WTC11 (cell line): ENCODE measurements at regions not wholly inside any gene's neighbourhood (a gene's known extent, or its start where the extent isn't known, plus 50 kb on each side); places are given as distances from the start of the nearest gene placed in this dataset.
A peak's percentile ranks its signal among the peaks of the same experiment; 100 is the strongest.

Experiments used
- ATAC-seq: fragments of 200-7000 bp; cut with Tn5 transposase; 2 replicates; pipeline ENCODE4 v1.10.0; 2021; ENCODE audit warnings: mild to moderate bottlenecking, moderate library complexity
- CTCF ChIA-PET: fragments of 300-600 bp; sonication (Branson Sonifier 250); formaldehyde crosslinking; loops from one replicate; lab custom pipeline; 2021; ENCODE audit warnings: antibody characterized with exemption; lab: Charles Lee
- POLR2A ChIA-PET: fragments of 350-600 bp; sonication (Branson Sonifier 250); formaldehyde crosslinking; loops from one replicate; lab custom pipeline; 2021; ENCODE audit warnings: antibody characterized with exemption; lab: Charles Lee
- DNase-seq: peaks from one replicate; pipeline ENCODE4 v3.0.0; 2021; ENCODE audit warnings: low spot score
- H3K27ac Mint-ChIP-seq: 2 replicates; pipeline ENCODE4 v1.8.0; 2021; ENCODE audit warnings: mixed read lengths
- H3K27me3 Mint-ChIP-seq: 2 replicates; pipeline ENCODE4 v1.8.0; 2021; ENCODE audit warnings: low read depth, mild to moderate bottlenecking, moderate library complexity, mixed read lengths
- H3K36me3 Mint-ChIP-seq: 2 replicates; pipeline ENCODE4 v1.8.0; 2021; ENCODE audit warnings: mixed read lengths
- H3K4me1 Mint-ChIP-seq: 2 replicates; pipeline ENCODE4 v1.8.0; 2022; ENCODE audit warnings: mixed read lengths
- H3K4me3 Mint-ChIP-seq: 2 replicates; pipeline ENCODE4 v1.8.0; 2021; ENCODE audit warnings: mild to moderate bottlenecking, moderate library complexity, mixed read lengths
- H3K9me3 Mint-ChIP-seq: 2 replicates; pipeline ENCODE4 v1.8.0; 2021; ENCODE audit warnings: mixed read lengths
- EMX1 ChIP-seq: fragments of 250-450 bp; sonication (Bioruptor Pico); IDR thresholded peaks from 2 replicates; pipeline ENCODE4 v1.8.0; 2021; ENCODE audit warnings: mild to moderate bottlenecking
- ESRRA ChIP-seq: sonication (generic); formaldehyde crosslinking; IDR thresholded peaks from 2 replicates; pipeline ENCODE4 v1.8.1; 2022; ENCODE audit warnings: mild to moderate bottlenecking, missing genetic modification reagents, borderline replicate concordance
- FOXJ3 ChIP-seq: sonication (generic); formaldehyde crosslinking; IDR thresholded peaks from 2 replicates; pipeline ENCODE4 v1.9.0; 2021; ENCODE audit warnings: missing genetic modification reagents, mild to moderate bottlenecking, borderline replicate concordance
- FOXK1 ChIP-seq: sonication (generic); formaldehyde crosslinking; IDR thresholded peaks from 2 replicates; pipeline ENCODE4 v1.8.0; 2022; ENCODE audit warnings: mild to moderate bottlenecking, moderate library complexity, missing genetic modification reagents
- FOXP1 ChIP-seq: sonication (generic); formaldehyde crosslinking; IDR thresholded peaks from 2 replicates; pipeline ENCODE4 v1.8.0; 2022; ENCODE audit warnings: missing genetic modification reagents, mild to moderate bottlenecking, moderate library complexity, borderline replicate concordance
- HMGA2 ChIP-seq: fragments of 250-450 bp; sonication (Bioruptor Pico); IDR thresholded peaks from 2 replicates; pipeline ENCODE4 v1.4.0; 2021; ENCODE audit warnings: mild to moderate bottlenecking, moderate library complexity
- IRF2 ChIP-seq: sonication (generic); formaldehyde crosslinking; IDR thresholded peaks from 2 replicates; pipeline ENCODE4 v1.8.0; 2022; ENCODE audit warnings: low read depth, missing genetic modification reagents, borderline replicate concordance
- NR2C2 ChIP-seq: sonication (generic); formaldehyde crosslinking; IDR thresholded peaks from 2 replicates; pipeline ENCODE4 v1.8.0; 2022; ENCODE audit warnings: mild to moderate bottlenecking, missing genetic modification reagents
- ZBTB21 ChIP-seq: sonication (generic); formaldehyde crosslinking; IDR thresholded peaks from 2 replicates; pipeline ENCODE4 v1.8.1; 2023; ENCODE audit warnings: mild to moderate bottlenecking, missing genetic modification reagents, borderline replicate concordance
- ZNF219 ChIP-seq: sonication (generic); formaldehyde crosslinking; IDR thresholded peaks from 2 replicates; pipeline ENCODE4 v1.8.0; 2023; ENCODE audit warnings: missing genetic modification reagents, mild to moderate bottlenecking, borderline replicate concordance
- ZNF317 ChIP-seq: sonication (generic); formaldehyde crosslinking; IDR thresholded peaks from 2 replicates; pipeline ENCODE4 v1.8.1; 2023; ENCODE audit warnings: low read depth, mild to moderate bottlenecking, moderate library complexity, missing genetic modification reagents, borderline replicate concordance
- ZNF416 ChIP-seq: fragments of 250-450 bp; sonication (Bioruptor Pico); IDR thresholded peaks from 2 replicates; pipeline ENCODE4 v1.9.0; 2021; ENCODE audit warnings: mild to moderate bottlenecking, inconsistent platforms
- TF ChIP-seq, protein P1 (sequence below): sonication (generic); formaldehyde crosslinking; IDR thresholded peaks from 2 replicates; pipeline ENCODE4 v1.8.1; 2023; ENCODE audit warnings: mild to moderate bottlenecking, moderate library complexity, missing genetic modification reagents
- TF ChIP-seq, protein P2 (sequence below): sonication (generic); formaldehyde crosslinking; conservative IDR thresholded peaks from 2 replicates; pipeline ENCODE4 v1.8.1; 2023; ENCODE audit warnings: mild to moderate bottlenecking, low read depth, missing genetic modification reagents, moderate library complexity
- TF ChIP-seq, protein P3 (sequence below): fragments of 250-450 bp; sonication (Bioruptor Pico); IDR thresholded peaks from 2 replicates; pipeline ENCODE4 v2.1.2; 2022; ENCODE audit warnings: mild to moderate bottlenecking, moderate library complexity

DNA sequence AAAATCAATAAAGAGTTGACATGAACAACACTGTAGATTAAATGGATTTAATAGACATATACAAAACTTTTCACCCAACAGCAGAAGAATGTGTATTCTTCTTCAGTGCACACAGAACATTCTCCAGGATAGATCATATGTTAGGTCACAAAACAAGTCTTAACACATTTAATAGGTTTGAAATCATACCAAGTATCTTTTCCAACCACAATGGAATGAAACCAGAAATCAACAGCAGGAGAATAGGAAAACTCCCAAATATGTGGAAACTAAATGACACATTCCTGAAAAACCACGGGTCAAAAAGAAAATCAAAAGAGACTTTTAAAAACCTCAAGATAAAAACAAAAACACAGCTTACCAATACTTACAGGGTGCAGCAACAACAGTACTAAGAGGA is 790.1 kb upstream of the ZNF608 start:
- no peak for TF ChIP-seq ESRRA (CRISPR knock-in tag)
- no peak for TF ChIP-seq IRF2 (CRISPR knock-in tag)
- TF ChIP-seq, protein P1, sequence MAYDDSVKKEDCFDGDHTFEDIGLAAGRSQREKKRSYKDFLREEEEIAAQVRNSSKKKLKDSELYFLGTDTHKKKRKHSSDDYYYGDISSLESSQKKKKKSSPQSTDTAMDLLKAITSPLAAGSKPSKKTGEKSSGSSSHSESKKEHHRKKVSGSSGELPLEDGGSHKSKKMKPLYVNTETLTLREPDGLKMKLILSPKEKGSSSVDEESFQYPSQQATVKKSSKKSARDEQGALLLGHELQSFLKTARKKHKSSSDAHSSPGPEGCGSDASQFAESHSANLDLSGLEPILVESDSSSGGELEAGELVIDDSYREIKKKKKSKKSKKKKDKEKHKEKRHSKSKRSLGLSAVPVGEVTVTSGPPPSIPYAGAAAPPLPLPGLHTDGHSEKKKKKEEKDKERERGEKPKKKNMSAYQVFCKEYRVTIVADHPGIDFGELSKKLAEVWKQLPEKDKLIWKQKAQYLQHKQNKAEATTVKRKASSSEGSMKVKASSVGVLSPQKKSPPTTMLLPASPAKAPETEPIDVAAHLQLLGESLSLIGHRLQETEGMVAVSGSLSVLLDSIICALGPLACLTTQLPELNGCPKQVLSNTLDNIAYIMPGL (CRISPR knock-in tag), result no peak
- no peak for TF ChIP-seq FOXJ3 (CRISPR knock-in tag)
- TF ChIP-seq FOXP1 (CRISPR knock-in tag), result no peak
- no peak overlapping the region for H3K4me3 Mint-ChIP-seq
- DNase-seq, result no peak
- H3K4me1 Mint-ChIP-seq, result peaks cover 7% of the 10 kb centered on the region; the same call in 1 of the 2 replicates
- H3K9me3 Mint-ChIP-seq, result peaks cover 31% of the 10 kb centered on the region
- no peak for ATAC-seq
- CTCF ChIA-PET, result no interaction called here
- POLR2A ChIA-PET, result no interaction called here
- no peak overlapping the region for H3K27ac Mint-ChIP-seq
- H3K27me3 Mint-ChIP-seq, result no peaks in the 10 kb centered on the region
- H3K36me3 Mint-ChIP-seq, result peaks cover 35% of the 10 kb centered on the region

DNA sequence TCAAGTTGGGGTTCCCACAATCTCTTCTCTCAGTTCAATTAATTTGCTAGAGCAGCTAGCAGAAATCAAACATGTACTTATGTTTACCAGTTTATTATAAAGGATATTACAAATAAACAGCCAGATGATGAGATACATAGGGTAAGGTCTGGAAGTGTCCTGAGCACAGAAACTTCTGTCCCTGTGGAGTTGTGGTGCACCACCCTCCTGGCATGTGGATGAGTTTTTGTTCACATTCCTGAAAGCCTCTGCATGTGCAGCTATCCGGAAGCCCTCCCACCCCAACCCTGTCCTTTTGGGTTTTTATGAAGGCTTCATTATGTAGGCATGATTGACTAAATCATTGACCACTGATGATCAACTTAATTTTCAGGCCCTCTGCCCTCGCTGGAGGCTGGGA is 791.2 kb upstream of the ZNF608 start:
- Mint-ChIP-seq H3K9me3 (peaks cover 31% of the 10 kb centered on the region), H3K4me1 (peaks cover 7% of the 10 kb centered on the region; the same call in 1 of the 2 replicates), H3K27ac (no peak overlapping the region), H3K27me3 (no peaks in the 10 kb centered on the region), H3K36me3 (peaks cover 33% of the 10 kb centered on the region), H3K4me3 (no peak overlapping the region)
- ATAC-seq, result no peak
- no peak for DNase-seq
- TF ChIP-seq ZNF219 (CRISPR knock-in tag) (no peak), HMGA2 (CRISPR knock-in tag) (no peak)
- TF ChIP-seq, protein P2, sequence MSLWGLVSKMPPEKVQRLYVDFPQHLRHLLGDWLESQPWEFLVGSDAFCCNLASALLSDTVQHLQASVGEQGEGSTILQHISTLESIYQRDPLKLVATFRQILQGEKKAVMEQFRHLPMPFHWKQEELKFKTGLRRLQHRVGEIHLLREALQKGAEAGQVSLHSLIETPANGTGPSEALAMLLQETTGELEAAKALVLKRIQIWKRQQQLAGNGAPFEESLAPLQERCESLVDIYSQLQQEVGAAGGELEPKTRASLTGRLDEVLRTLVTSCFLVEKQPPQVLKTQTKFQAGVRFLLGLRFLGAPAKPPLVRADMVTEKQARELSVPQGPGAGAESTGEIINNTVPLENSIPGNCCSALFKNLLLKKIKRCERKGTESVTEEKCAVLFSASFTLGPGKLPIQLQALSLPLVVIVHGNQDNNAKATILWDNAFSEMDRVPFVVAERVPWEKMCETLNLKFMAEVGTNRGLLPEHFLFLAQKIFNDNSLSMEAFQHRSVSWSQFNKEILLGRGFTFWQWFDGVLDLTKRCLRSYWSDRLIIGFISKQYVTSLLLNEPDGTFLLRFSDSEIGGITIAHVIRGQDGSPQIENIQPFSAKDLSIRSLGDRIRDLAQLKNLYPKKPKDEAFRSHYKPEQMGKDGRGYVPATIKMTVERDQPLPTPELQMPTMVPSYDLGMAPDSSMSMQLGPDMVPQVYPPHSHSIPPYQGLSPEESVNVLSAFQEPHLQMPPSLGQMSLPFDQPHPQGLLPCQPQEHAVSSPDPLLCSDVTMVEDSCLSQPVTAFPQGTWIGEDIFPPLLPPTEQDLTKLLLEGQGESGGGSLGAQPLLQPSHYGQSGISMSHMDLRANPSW (CRISPR knock-in tag), result no peak
- ChIA-PET POLR2A (no interaction called here), CTCF (no interaction called here)

DNA sequence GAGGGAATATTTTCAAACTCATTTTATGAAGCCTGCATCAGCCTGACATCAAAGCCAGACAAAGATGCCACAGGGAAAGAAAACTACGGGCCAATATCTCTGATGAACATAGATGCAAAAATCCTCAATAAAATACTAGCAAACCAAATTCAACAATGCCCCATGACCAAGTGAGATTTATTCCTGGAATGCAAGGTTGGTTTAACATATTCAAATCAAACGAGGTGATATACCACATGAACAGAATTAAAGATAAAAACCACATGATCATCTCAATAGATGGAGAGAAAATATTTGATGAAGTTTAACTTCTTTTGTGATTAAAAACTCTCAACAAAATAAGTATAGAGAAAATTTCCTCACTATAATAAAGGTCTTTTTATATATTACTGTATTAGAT is 792.0 kb upstream of the ZNF608 start:
- peaks cover 23% of the 10 kb centered on the region for H3K9me3 Mint-ChIP-seq
- TF ChIP-seq EMX1 (CRISPR knock-in tag), result no peak
- TF ChIP-seq, protein P3, sequence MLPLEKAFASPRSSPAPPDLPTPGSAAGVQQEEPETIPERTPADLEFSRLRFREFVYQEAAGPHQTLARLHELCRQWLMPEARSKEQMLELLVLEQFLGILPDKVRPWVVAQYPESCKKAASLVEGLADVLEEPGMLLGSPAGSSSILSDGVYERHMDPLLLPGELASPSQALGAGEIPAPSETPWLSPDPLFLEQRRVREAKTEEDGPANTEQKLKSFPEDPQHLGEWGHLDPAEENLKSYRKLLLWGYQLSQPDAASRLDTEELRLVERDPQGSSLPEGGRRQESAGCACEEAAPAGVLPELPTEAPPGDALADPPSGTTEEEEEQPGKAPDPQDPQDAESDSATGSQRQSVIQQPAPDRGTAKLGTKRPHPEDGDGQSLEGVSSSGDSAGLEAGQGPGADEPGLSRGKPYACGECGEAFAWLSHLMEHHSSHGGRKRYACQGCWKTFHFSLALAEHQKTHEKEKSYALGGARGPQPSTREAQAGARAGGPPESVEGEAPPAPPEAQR, result no peak
- no peak for TF ChIP-seq ZNF317 (CRISPR knock-in tag)
- no peak for TF ChIP-seq IRF2 (CRISPR knock-in tag)
- TF ChIP-seq FOXK1 (CRISPR knock-in tag), result no peak
- TF ChIP-seq, all 79 proteins: peak for 0
- Mint-ChIP-seq H3K4me1 (peaks cover 7% of the 10 kb centered on the region; the same call in 1 of the 2 replicates), H3K36me3 (peaks cover 25% of the 10 kb centered on the region), H3K27me3 (no peaks in the 10 kb centered on the region), H3K4me3 (no peak overlapping the region), H3K27ac (no peak overlapping the region)
- no peak for DNase-seq
- ChIA-PET POLR2A (no interaction called here), CTCF (no interaction called here)
- ATAC-seq, result no peak

DNA sequence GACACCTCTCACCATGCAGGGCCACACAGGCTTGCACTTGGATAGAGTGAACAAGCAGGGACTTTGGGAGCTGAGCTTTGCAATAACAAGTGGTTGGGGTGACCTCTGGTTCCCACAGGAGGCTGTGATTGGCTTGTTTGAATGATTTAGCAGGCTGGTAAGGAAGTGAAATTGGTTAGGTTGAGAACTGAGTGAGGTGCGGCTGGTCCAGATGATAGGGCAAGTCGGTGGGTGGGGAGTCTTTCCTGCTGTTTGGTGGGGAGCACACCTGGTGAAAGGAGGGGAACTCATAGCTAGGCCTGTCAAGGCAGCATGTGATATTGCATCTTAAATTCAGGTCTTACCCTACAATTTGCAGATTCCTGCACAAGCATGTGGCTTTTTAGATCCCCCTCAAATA is 794.6 kb upstream of the ZNF608 start:
- ChIA-PET CTCF (interaction anchor here (0.8 kb wide), 1 partner anchor 15 kb away, joined by 4 read pairs; no protein-coding TSS in a partner anchor), POLR2A (no interaction called here)
- Mint-ChIP-seq H3K27ac (no peak overlapping the region), H3K27me3 (no peaks in the 10 kb centered on the region), H3K4me3 (no peak overlapping the region), H3K4me1 (peaks cover 7% of the 10 kb centered on the region; the same call in 1 of the 2 replicates), H3K9me3 (peaks cover 12% of the 10 kb centered on the region), H3K36me3 (peaks cover 14% of the 10 kb centered on the region)
- TF ChIP-seq ZBTB21 (CRISPR knock-in tag), result 0 out of 2 replicates have a peak, but pooled peaks have one; percentile 6
- no peak for TF ChIP-seq NR2C2 (CRISPR knock-in tag)
- TF ChIP-seq ZNF416 (CRISPR knock-in tag), result no peak
- ATAC-seq (no peak), DNase-seq (no peak)
